GM10266 (cell line): ENCODE measurements at regions not wholly inside any gene's neighbourhood (a gene's known extent, or its start where the extent isn't known, plus 50 kb on each side); places are given as distances from the start of the nearest gene placed in this dataset.

ENCODE experiments used
- DNase-seq: peaks from one replicate; pipeline ENCODE4 v3.0.0; 2012; ENCODE audit errors: extremely low spot score
- TF ChIP-seq, protein P1 (sequence below): IDR thresholded peaks from 2 replicates; pipeline ENCODE4 v1.5.1; 2012; ENCODE audit warnings: mild to moderate bottlenecking, low read depth; ENCODE audit not compliant: control insufficient read depth, insufficient read depth; ENCODE audit errors: missing control alignments

DNA sequence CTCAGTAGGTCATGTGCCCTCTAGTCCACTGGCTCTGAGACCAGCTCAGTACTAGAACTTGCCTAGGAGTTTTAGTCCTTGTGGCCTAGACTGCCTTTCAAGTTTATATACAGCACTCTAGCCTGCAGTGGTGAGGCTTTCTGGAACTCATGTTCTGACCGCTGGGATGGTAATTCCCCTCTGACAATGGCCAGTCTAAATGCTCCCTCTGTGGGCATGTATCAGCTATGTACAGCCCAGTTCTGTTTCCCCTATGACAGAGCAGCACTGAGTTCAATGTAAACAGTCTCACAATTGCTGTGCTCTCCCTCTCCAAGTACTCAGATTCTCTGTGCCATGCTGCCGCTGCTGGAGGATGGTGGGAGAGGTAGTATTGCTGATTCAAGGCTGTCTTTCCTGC lies 68.6 kb upstream of the SLC27A6 start:
- no peak for DNase-seq
- TF ChIP-seq, protein P1, sequence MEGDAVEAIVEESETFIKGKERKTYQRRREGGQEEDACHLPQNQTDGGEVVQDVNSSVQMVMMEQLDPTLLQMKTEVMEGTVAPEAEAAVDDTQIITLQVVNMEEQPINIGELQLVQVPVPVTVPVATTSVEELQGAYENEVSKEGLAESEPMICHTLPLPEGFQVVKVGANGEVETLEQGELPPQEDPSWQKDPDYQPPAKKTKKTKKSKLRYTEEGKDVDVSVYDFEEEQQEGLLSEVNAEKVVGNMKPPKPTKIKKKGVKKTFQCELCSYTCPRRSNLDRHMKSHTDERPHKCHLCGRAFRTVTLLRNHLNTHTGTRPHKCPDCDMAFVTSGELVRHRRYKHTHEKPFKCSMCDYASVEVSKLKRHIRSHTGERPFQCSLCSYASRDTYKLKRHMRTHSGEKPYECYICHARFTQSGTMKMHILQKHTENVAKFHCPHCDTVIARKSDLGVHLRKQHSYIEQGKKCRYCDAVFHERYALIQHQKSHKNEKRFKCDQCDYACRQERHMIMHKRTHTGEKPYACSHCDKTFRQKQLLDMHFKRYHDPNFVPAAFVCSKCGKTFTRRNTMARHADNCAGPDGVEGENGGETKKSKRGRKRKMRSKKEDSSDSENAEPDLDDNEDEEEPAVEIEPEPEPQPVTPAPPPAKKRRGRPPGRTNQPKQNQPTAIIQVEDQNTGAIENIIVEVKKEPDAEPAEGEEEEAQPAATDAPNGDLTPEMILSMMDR = no peak

DNA sequence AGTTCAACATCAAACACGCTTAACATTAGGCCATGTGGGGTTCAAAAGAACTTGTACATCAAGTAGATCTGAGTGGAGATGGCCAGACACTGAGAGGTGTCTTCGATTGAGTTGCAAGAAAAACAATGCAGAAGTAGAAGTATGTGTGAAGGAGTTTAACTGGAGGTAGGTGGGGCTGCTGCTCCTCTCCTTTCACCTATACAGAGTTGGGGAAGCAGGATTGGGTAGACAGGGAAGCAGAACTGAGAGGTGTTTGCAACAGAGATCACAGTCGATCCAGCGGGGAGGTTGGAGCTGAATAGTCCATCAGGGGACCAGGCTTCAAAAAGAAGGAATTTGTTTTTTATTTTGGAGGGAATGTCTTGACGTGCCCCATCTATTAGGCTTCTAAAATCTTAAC lies 61.7 kb upstream of the SLC27A6 start:
- DNase-seq = no peak
- TF ChIP-seq, protein P1 = no peak

DNA sequence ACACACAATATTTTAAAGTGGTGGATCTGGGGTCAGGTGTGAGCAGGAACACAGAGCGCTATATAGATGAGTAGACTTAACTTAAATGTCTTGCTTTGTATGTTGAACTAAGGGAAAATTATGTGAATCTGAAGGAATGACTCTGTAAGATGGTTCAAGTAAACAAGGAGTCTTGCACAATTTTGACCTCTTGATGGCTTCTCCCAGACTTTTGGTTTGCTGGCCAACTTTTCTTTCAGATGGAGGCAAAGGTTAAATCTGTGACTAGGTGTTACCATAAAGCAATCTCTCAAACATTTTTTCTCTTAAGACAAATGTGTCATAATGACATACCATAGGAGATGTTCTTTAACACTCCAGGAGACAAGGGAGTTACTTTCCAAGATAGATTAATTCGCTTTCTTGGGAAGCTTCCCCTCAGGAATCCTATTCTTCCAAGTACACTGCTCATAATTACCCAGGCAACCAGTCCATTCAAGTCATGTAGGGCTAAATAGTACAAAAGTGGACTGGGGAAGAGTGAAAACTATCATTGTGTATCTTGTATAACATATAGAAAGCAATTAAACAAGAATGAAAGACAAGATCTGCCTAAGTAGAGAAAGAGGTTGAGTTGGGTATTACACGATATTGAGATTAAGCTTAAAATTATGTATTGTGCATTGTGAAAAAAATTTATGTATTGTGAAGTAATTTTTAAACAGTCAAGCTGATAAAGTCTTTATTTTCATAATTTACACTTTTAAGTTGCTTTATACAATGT lies 60.3 kb upstream of the SLC27A6 start:
- TF ChIP-seq, protein P1 = no peak
- no peak for DNase-seq

DNA sequence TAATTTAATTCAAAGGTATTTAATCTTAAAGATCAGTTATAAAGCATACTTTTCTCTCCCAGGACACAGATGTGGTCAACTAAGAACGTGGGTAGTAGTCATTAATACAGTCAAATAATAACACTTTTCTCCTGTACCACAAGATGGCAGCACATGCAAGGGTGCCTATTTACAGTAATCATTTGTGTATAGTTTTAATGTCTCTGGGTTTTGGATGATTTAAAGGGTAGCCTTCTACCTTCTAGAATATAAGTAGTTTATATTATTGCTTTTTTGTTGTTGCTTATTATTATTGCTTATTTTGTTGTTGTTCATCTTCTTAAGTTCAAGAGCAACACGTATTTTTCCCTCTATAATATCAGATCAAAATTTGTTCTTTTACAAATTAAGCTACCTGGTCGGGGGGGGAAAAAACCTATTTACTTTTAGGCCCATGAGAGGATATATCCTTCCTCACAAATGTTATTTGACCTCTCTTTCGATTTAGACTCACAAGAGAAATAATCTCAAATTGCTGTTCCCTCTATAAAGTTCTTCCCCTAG lies 59.6 kb upstream of the SLC27A6 start:
- TF ChIP-seq, protein P1 = peak; percentile 67
- DNase-seq = peak; percentile 38

DNA sequence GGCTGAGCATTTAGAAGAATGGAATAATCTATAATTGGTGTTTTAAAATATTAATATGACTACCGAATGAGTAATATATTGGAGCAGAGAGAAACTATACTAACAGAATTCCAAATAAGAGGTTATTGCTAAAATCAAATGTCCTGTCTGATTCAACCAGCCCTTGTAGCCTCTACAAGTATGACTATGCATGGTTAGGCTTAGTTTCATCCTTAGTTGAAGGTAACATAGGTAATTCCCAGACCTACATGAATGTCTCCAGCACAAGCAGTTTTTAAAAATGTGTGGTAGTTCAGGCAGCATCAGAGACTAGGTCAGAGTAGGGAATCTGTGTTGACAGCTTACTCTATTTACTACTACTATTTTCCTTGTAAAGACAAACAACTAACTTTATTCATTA lies 51.7 kb upstream of the SLC27A6 start:
- TF ChIP-seq, protein P1 = no peak
- no peak for DNase-seq
